DND-41 (cell line): ENCODE measurements at regions not wholly inside any gene's neighbourhood (a gene's known extent, or its start where the extent isn't known, plus 50 kb on each side); places are given as distances from the start of the nearest gene placed in this dataset.

Experiments
- ATAC-seq: fragments of 200-7000 bp; cut with Tn5 transposase; 3 replicates; pipeline ENCODE4 v1.9.1; 2021; ENCODE audit warnings: low read depth; ENCODE audit not compliant: insufficient read depth
- DNase-seq: peaks from one replicate; pipeline ENCODE4 v3.0.0-alpha.2; 2020
- H2AFZ ChIP-seq: 2 replicates; pipeline ENCODE4 v1.6.0; 2012; ENCODE audit warnings: low read depth, low read length
- H3K27ac ChIP-seq: 2 replicates; pipeline ENCODE4 v1.5.1; 2012; ENCODE audit warnings: low read length, inconsistent platforms
- H3K27me3 ChIP-seq: fragments of 200-600 bp; sonication (generic); 2 replicates; pipeline ENCODE4 v1.6.0; 2012; ENCODE audit warnings: low read length, mild to moderate bottlenecking, inconsistent platforms; ENCODE audit not compliant: insufficient read depth, poor library complexity
- H3K36me3 ChIP-seq: 2 replicates; pipeline ENCODE4 v1.5.1; 2012; ENCODE audit warnings: low read length, inconsistent platforms; ENCODE audit not compliant: insufficient read depth
- H3K4me1 ChIP-seq: 2 replicates; pipeline ENCODE4 v1.5.1; 2012; ENCODE audit warnings: mild to moderate bottlenecking, low read length; ENCODE audit not compliant: insufficient read depth
- H3K4me2 ChIP-seq: 2 replicates; pipeline ENCODE4 v1.6.0; 2012; ENCODE audit warnings: mild to moderate bottlenecking, moderate library complexity, low read length, inconsistent platforms; ENCODE audit not compliant: insufficient read depth
- H3K4me3 ChIP-seq, 2 experiments: fragments of 200-600 bp in 1 of 2; shearing (Covaris generic) in 1 of 2; 2 replicates each; pipeline ENCODE4 v1.5.1; 2012 to 2016; ENCODE audit warnings: inconsistent platforms in 2 of 2, low read length in 2 of 2, mild to moderate bottlenecking in 2 of 2, low read depth in 1 of 2, moderate library complexity in 1 of 2
- H3K79me2 ChIP-seq: 2 replicates; pipeline ENCODE4 v1.6.0; 2012; ENCODE audit warnings: low read length, inconsistent platforms; ENCODE audit not compliant: insufficient read depth
- H3K9ac ChIP-seq: 2 replicates; pipeline ENCODE4 v1.6.0; 2012; ENCODE audit warnings: low read depth, mild to moderate bottlenecking, inconsistent platforms, low read length, moderate library complexity
- H3K9me3 ChIP-seq: 2 replicates; pipeline ENCODE4 v1.5.1; 2012; ENCODE audit warnings: low read length, moderate library complexity, mild to moderate bottlenecking, inconsistent platforms; ENCODE audit not compliant: insufficient read depth, severe bottlenecking
- H4K20me1 ChIP-seq: 2 replicates; pipeline ENCODE4 v1.6.0; 2012; ENCODE audit warnings: low read length; ENCODE audit not compliant: insufficient read depth
- CTCF ChIP-seq: IDR thresholded peaks from 2 replicates; pipeline ENCODE4 v1.5.1; 2012; ENCODE audit warnings: borderline replicate concordance, low read length, moderate library complexity, mild to moderate bottlenecking; ENCODE audit not compliant: poor library complexity, severe bottlenecking; ENCODE audit errors: extremely low read depth
- EZH2 ChIP-seq: IDR thresholded peaks from 3 replicates; pipeline ENCODE4 v1.6.1; 2012; ENCODE audit warnings: borderline replicate concordance, low read depth, mild to moderate bottlenecking, moderate library complexity, low read length, inconsistent platforms; ENCODE audit not compliant: severe bottlenecking

- H3K9me3 ChIP-seq = no peaks in the 10 kb centered on the region
Measured at GRCh38 chr17:13425390-13425789, 176.3 kb downstream of the HS3ST3A1 start.

GRCh38 chr17:13421581-13422130, 180.1 kb downstream of the HS3ST3A1 start:
- Histone ChIP-seq H3K4me3 (no peak overlapping the region), H3K79me2 (no peaks in the 10 kb centered on the region), H3K9ac (no peak overlapping the region), H3K36me3 (no peaks in the 10 kb centered on the region), H3K9me3 (no peaks in the 10 kb centered on the region), H3K4me2 (no peak overlapping the region), H3K27ac (no peak overlapping the region), H3K27me3 (no peaks in the 10 kb centered on the region), H2AFZ (no peak overlapping the region), H3K4me1 (no peaks in the 10 kb centered on the region), H4K20me1 (no peaks in the 10 kb centered on the region)
- ATAC-seq (no peak), DNase-seq (no peak)
- TF ChIP-seq EZH2 (no peak), CTCF (no peak)

More at GRCh38 chr17:13425390-13425789, 176.3 kb downstream of the HS3ST3A1 start:
- ATAC-seq (no peak), DNase-seq (no peak)
- TF ChIP-seq CTCF = no peak
- no peak for TF ChIP-seq EZH2
- Histone ChIP-seq H3K4me1 (no peaks in the 10 kb centered on the region), H3K27me3 (no peaks in the 10 kb centered on the region), H3K9ac (no peak overlapping the region), H3K27ac (no peak overlapping the region), H3K79me2 (no peaks in the 10 kb centered on the region), H4K20me1 (no peaks in the 10 kb centered on the region), H3K4me3 (no peak overlapping the region), H3K36me3 (no peaks in the 10 kb centered on the region), H2AFZ (no peak overlapping the region), H3K4me2 (no peak overlapping the region)

GRCh38 chr17:13420878-13421277, 180.9 kb downstream of the HS3ST3A1 start:
- Histone ChIP-seq H3K27me3 (no peaks in the 10 kb centered on the region), H3K27ac (no peak overlapping the region), H3K79me2 (no peaks in the 10 kb centered on the region), H3K4me2 (no peak overlapping the region), H3K4me1 (no peaks in the 10 kb centered on the region), H3K4me3 (no peak overlapping the region), H3K36me3 (no peaks in the 10 kb centered on the region), H4K20me1 (no peaks in the 10 kb centered on the region), H3K9ac (no peak overlapping the region), H3K9me3 (no peaks in the 10 kb centered on the region), H2AFZ (no peak overlapping the region)
- DNase-seq (no peak), ATAC-seq (no peak)
- TF ChIP-seq EZH2 (no peak), CTCF (no peak)
